ENCODE measurements at regions not wholly inside any gene's neighbourhood (a gene's known extent, or its start where the extent isn't known, plus 50 kb on each side); places are given as distances from the start of the nearest gene placed in this dataset.

DNA sequence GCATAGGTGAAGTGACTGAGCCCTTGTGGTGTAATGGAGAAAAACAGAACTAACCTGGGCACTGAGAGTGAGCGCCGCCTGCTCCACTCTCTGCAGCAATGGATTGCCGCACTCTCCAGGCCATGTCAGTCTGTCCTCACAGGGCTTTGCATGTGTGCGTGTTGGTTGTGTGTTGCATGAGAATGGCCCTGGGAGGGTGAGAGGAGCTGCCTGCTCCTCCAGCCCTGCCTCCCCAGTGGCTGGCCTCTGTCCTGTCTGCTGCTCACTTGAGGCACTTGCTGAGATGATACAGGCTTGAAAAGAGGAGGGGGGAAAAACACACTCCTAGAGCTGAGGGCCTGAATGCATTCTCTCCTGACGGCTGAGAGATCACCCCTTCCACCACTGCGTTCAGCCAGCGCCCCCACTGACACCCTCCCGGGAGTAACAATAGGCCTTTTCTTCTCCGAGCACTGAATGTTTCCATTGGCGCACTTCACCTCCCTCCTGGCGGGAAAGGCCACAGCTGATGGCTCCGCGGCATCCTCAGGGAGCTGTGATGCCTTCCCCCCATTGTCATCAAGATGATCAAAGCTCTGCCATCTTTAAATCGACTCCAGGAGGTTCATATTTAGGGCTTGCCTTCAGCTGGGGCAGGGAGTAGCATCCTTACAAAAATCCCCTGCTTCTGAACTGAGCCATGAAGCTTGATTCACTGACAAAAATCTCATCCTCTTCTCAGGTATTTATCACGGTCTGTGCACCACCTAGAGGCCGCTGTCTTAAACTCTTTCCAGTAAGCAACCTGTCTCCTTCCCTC, 49.9 kb upstream of the DAPL1 start:
- TF ChIP-seq, protein P1, sequence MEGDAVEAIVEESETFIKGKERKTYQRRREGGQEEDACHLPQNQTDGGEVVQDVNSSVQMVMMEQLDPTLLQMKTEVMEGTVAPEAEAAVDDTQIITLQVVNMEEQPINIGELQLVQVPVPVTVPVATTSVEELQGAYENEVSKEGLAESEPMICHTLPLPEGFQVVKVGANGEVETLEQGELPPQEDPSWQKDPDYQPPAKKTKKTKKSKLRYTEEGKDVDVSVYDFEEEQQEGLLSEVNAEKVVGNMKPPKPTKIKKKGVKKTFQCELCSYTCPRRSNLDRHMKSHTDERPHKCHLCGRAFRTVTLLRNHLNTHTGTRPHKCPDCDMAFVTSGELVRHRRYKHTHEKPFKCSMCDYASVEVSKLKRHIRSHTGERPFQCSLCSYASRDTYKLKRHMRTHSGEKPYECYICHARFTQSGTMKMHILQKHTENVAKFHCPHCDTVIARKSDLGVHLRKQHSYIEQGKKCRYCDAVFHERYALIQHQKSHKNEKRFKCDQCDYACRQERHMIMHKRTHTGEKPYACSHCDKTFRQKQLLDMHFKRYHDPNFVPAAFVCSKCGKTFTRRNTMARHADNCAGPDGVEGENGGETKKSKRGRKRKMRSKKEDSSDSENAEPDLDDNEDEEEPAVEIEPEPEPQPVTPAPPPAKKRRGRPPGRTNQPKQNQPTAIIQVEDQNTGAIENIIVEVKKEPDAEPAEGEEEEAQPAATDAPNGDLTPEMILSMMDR (IDR thresholded peaks at IDR 0.05; ENCODE audit: insufficient read depth, low read length, missing control alignments): peak; percentile 52
- ChIA-PET CTCF (interaction anchor here (0.8 to 18.3 kb wide), 26 partner anchors 8 to 722 kb away, joined by 3 to 322 read pairs (median 4); partner anchors contain the start of genes CCDC148 and PKP4), POLR2A (no interaction called here)
- H3K4me3 ChIP-seq (ENCODE audit: low read depth, low read length): no peak overlapping the region
- peak; percentile 23 for DNase-seq (ENCODE audit: low read depth, low spot score)

Data from AG04449 (cell line).